IMR-90 (cell line): ENCODE measurements at regions not wholly inside any gene's neighbourhood (a gene's known extent, or its start where the extent isn't known, plus 50 kb on each side); places are given as distances from the start of the nearest gene placed in this dataset.

Experiments
- ATAC-seq: fragments of 200-7000 bp; cut with Tn5 transposase; 2 replicates; pipeline ENCODE4 v1.9.1; 2020; ENCODE audit warnings: low read depth, mild to moderate bottlenecking, moderate library complexity
- BruUV-seq: library from RNA; stranded (reverse); fragments of 400-500 nt; replicated peaks from 2 replicates; lab custom pipeline; 2021; lab: Mats Ljungman, UMichigan
- CTCF ChIA-PET: fragments of 300-600 bp; formaldehyde crosslinking; extraction: SDS; loops from one replicate; lab custom pipeline; 2021; ENCODE audit warnings: antibody characterized with exemption; lab: Yijun Ruan, JAX
- POLR2A ChIA-PET: fragments of 300-600 bp; sonication (Branson Sonifier 250); formaldehyde crosslinking; loops from one replicate; lab custom pipeline; 2022; ENCODE audit warnings: antibody characterized with exemption; ENCODE audit not compliant: unreplicated experiment; lab: Charles Lee
- DNase-seq: peaks from one replicate; pipeline ENCODE4 v3.0.0; 2013
- H2AFZ ChIP-seq: replicated peaks from 2 replicates; pipeline ENCODE3; 2013; ENCODE audit warnings: low read length, mild to moderate bottlenecking; ENCODE audit not compliant: poor library complexity
- H2AK5ac ChIP-seq: 2 replicates; pipeline ENCODE4 v1.6.1; 2013; ENCODE audit warnings: low read depth, low read length, inconsistent platforms
- H2AK9ac ChIP-seq: replicated peaks from 2 replicates; pipeline ENCODE3; 2013; ENCODE audit warnings: mild to moderate bottlenecking, low read depth, low read length, moderate library complexity; ENCODE audit not compliant: poor library complexity
- H2BK120ac ChIP-seq: 2 replicates; pipeline ENCODE4 v1.6.1; 2013; ENCODE audit warnings: low read depth, low read length, inconsistent platforms
- H2BK15ac ChIP-seq: 3 replicates; pipeline ENCODE4 v1.6.1; 2013; ENCODE audit warnings: low read depth, low read length, inconsistent platforms
- H2BK20ac ChIP-seq: 2 replicates; pipeline ENCODE4 v1.6.1; 2013; ENCODE audit warnings: low read depth, mild to moderate bottlenecking, inconsistent platforms, low read length, moderate library complexity
- H2BK5ac ChIP-seq: 2 replicates; pipeline ENCODE4 v1.6.1; 2013; ENCODE audit warnings: mild to moderate bottlenecking, low read depth, low read length, inconsistent platforms; ENCODE audit not compliant: poor library complexity, severe bottlenecking
- H3K14ac ChIP-seq: replicated peaks from 2 replicates; pipeline ENCODE4 v1.6.1; 2013; ENCODE audit warnings: low read depth, low read length, inconsistent platforms
- H3K18ac ChIP-seq: 2 replicates; pipeline ENCODE4 v1.6.1; 2013; ENCODE audit warnings: low read depth, low read length, control low read depth
- H3K23ac ChIP-seq: 2 replicates; pipeline ENCODE4 v1.6.1; 2013; ENCODE audit warnings: low read depth, low read length, inconsistent platforms
- H3K27ac ChIP-seq: 2 replicates; pipeline ENCODE4 v1.5.1; 2013; ENCODE audit warnings: mild to moderate bottlenecking, control low read depth, low read length; ENCODE audit not compliant: insufficient read depth
- H3K27me3 ChIP-seq: 2 replicates; pipeline ENCODE4 v1.6.1; 2013; ENCODE audit warnings: low read length; ENCODE audit not compliant: control insufficient read depth, insufficient read depth
- H3K36me3 ChIP-seq: 2 replicates; pipeline ENCODE4 v1.6.1; 2013; ENCODE audit warnings: low read length, mixed read lengths; ENCODE audit not compliant: control insufficient read depth, insufficient read depth
- H3K4ac ChIP-seq: 2 replicates; pipeline ENCODE4 v1.6.1; 2013; ENCODE audit warnings: low read depth, low read length, inconsistent platforms
- H3K4me1 ChIP-seq: 2 replicates; pipeline ENCODE4 v1.6.1; 2013; ENCODE audit warnings: low read length, mixed read lengths; ENCODE audit not compliant: control insufficient read depth, insufficient read depth
- H3K4me2 ChIP-seq: 2 replicates; pipeline ENCODE4 v1.6.1; 2013; ENCODE audit warnings: low read depth, mild to moderate bottlenecking, control low read depth, low read length, moderate library complexity
- H3K4me3 ChIP-seq: 2 replicates; pipeline ENCODE4 v1.5.1; 2013; ENCODE audit warnings: low read depth, mild to moderate bottlenecking, control low read depth, low read length, moderate library complexity; ENCODE audit not compliant: insufficient read depth
- H3K56ac ChIP-seq: 2 replicates; pipeline ENCODE4 v1.6.1; 2013; ENCODE audit warnings: low read length, inconsistent platforms; ENCODE audit not compliant: insufficient read depth; ENCODE audit errors: extremely low read depth
- H3K79me1 ChIP-seq, 2 experiments: 2 replicates each; pipeline ENCODE4 v1.6.1; 2013; ENCODE audit warnings: low read length in 2 of 2, inconsistent platforms in 1 of 2, low read depth in 1 of 2
- H3K9ac ChIP-seq: 2 replicates; pipeline ENCODE4 v1.6.1; 2013; ENCODE audit warnings: low read depth, low read length, control low read depth
- H3K9me1 ChIP-seq: 2 replicates; pipeline ENCODE4 v1.6.1; 2013; ENCODE audit warnings: low read length, inconsistent platforms; ENCODE audit not compliant: insufficient read depth
- H3K9me3 ChIP-seq: 2 replicates; pipeline ENCODE4 v1.6.1; 2013; ENCODE audit warnings: low read length; ENCODE audit not compliant: control insufficient read depth, insufficient read depth
- H4K20me1 ChIP-seq: 2 replicates; pipeline ENCODE4 v1.6.1; 2013; ENCODE audit warnings: low read length, inconsistent platforms; ENCODE audit not compliant: insufficient read depth
- H4K5ac ChIP-seq: 2 replicates; pipeline ENCODE4 v1.6.1; 2013; ENCODE audit warnings: mild to moderate bottlenecking, low read depth, low read length, control low read depth
- H4K8ac ChIP-seq, 2 experiments: 2 replicates each; pipeline ENCODE4 v1.6.1; 2013; ENCODE audit warnings: low read depth in 2 of 2, low read length in 2 of 2, control low read depth in 1 of 2, inconsistent platforms in 1 of 2
- H4K91ac ChIP-seq: 2 replicates; pipeline ENCODE4 v1.6.1; 2013; ENCODE audit warnings: low read depth, low read length, inconsistent platforms; ENCODE audit not compliant: insufficient read depth
- BHLHE40 ChIP-seq: fragments of 150-350 bp; IDR thresholded peaks from 2 replicates; pipeline ENCODE4 v1.6.1; 2016; ENCODE audit warnings: mild to moderate bottlenecking, low read depth, low read length
- CEBPB ChIP-seq: IDR thresholded peaks from 2 replicates; pipeline ENCODE4 v1.6.1; 2012; ENCODE audit warnings: low read depth, low read length, improper control_type of control experiment
- CHD1 ChIP-seq: IDR thresholded peaks from 2 replicates; pipeline ENCODE4 v1.6.1; 2012; ENCODE audit warnings: low read depth, low read length, improper control_type of control experiment
- CTCF ChIP-seq: conservative IDR thresholded peaks from 2 replicates; pipeline ENCODE4 v1.5.1; 2012; ENCODE audit warnings: mild to moderate bottlenecking, low read depth, low read length, improper control_type of control experiment
- FOS ChIP-seq: fragments of 150-350 bp; IDR thresholded peaks from 2 replicates; pipeline ENCODE4 v1.6.1; 2016; ENCODE audit warnings: low read depth, low read length
- MAFK ChIP-seq: IDR thresholded peaks from 2 replicates; pipeline ENCODE4 v1.6.1; 2012; ENCODE audit warnings: low read depth, low read length, improper control_type of control experiment
- MAZ ChIP-seq: IDR thresholded peaks from 2 replicates; pipeline ENCODE4 v1.6.1; 2012; ENCODE audit warnings: low read depth, mild to moderate bottlenecking, low read length, improper control_type of control experiment, moderate library complexity, borderline replicate concordance
- MXI1 ChIP-seq: IDR thresholded peaks from 2 replicates; pipeline ENCODE4 v1.6.1; 2012; ENCODE audit warnings: low read depth, mild to moderate bottlenecking, low read length, moderate library complexity, borderline replicate concordance
- NFE2L2 ChIP-seq: fragments of 150-350 bp; IDR thresholded peaks from 2 replicates; pipeline ENCODE4 v1.6.1; 2016; ENCODE audit warnings: low read depth, mild to moderate bottlenecking, low read length
- POLR2A ChIP-seq: IDR thresholded peaks from 2 replicates; pipeline ENCODE4 v1.6.1; 2012; ENCODE audit warnings: mild to moderate bottlenecking, low read depth, low read length
- RAD21 ChIP-seq: IDR thresholded peaks from 2 replicates; pipeline ENCODE4 v1.6.1; 2012; ENCODE audit warnings: low read length, improper control_type of control experiment
- RCOR1 ChIP-seq: IDR thresholded peaks from 2 replicates; pipeline ENCODE4 v1.6.1; 2012; ENCODE audit warnings: mild to moderate bottlenecking, low read length, improper control_type of control experiment; ENCODE audit not compliant: insufficient replicate concordance
- RFX5 ChIP-seq: IDR thresholded peaks from 2 replicates; pipeline ENCODE4 v1.8.0; 2012; ENCODE audit warnings: low read depth, mild to moderate bottlenecking, low read length, moderate library complexity
- SMC3 ChIP-seq: fragments of 150-350 bp; IDR thresholded peaks from 2 replicates; pipeline ENCODE4 v1.6.1; 2016; ENCODE audit warnings: low read depth, mild to moderate bottlenecking, antibody characterized with exemption, low read length, moderate library complexity
- WGBS, 2 experiments: methylation state at CpG; one replicate each; pipeline versions ENCODE4 v1.1.5 to v1.1.7; 2013; ENCODE audit warnings: missing lambda C conversion rate in 2 of 2; ENCODE audit not compliant: insufficient read length in 1 of 2; ENCODE audit errors: extremely low coverage in 2 of 2; 5-methylcytosine and 5-hydroxymethylcytosine counted together
- dilution Hi-C: fragments of 300-500 bp; cut with HindIII; formaldehyde crosslinking; loops from one replicate; pipeline ENCODE4 v1.14.3; 2018; ENCODE audit warnings: low sequenced_read_pairs; ENCODE audit not compliant: unreplicated experiment
- in situ Hi-C: fragments of 300-500 bp; cut with MboI; formaldehyde crosslinking; loops from 3 replicates; pipeline ENCODE4 v1.14.3; 2019; ENCODE audit warnings: low sequenced_read_pairs, inconsistent platforms, mixed read lengths
- intact Hi-C: fragments of 100-400 bp; cut with micrococcal nuclease; formaldehyde crosslinking; loops from 2 replicates; pipeline ENCODE4 v1.10.0; 2022
- TF ChIP-seq, protein P1 (sequence below): fragments of 150-350 bp; IDR thresholded peaks from 2 replicates; pipeline ENCODE4 v1.6.1; 2017; ENCODE audit warnings: mild to moderate bottlenecking, antibody characterized with exemption, low read length, low read depth
- TF ChIP-seq, protein P2 (sequence below): fragments of 150-350 bp; IDR thresholded peaks from 2 replicates; pipeline ENCODE4 v1.6.1; 2016; ENCODE audit warnings: low read depth, mild to moderate bottlenecking, low read length, moderate library complexity, borderline replicate concordance

- no TSS peak for BruUV-seq
Observed at GRCh38 chr11:70696564-70696963, 298.2 kb downstream of the CTTN start.

More at GRCh38 chr11:70696564-70696963, 298.2 kb downstream of the CTTN start:
- intact Hi-C loops, result no loop called here
- dilution Hi-C loops, result no loop called here
- TF ChIP-seq CEBPB, result no peak
- TF ChIP-seq, protein P1, sequence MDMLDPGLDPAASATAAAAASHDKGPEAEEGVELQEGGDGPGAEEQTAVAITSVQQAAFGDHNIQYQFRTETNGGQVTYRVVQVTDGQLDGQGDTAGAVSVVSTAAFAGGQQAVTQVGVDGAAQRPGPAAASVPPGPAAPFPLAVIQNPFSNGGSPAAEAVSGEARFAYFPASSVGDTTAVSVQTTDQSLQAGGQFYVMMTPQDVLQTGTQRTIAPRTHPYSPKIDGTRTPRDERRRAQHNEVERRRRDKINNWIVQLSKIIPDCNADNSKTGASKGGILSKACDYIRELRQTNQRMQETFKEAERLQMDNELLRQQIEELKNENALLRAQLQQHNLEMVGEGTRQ, result no peak
- TF ChIP-seq CHD1, result no peak
- no peak for TF ChIP-seq RAD21
- no peak for TF ChIP-seq NFE2L2
- TF ChIP-seq, protein P2, sequence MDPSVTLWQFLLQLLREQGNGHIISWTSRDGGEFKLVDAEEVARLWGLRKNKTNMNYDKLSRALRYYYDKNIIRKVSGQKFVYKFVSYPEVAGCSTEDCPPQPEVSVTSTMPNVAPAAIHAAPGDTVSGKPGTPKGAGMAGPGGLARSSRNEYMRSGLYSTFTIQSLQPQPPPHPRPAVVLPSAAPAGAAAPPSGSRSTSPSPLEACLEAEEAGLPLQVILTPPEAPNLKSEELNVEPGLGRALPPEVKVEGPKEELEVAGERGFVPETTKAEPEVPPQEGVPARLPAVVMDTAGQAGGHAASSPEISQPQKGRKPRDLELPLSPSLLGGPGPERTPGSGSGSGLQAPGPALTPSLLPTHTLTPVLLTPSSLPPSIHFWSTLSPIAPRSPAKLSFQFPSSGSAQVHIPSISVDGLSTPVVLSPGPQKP, result no peak
- no peak for TF ChIP-seq RCOR1
- no peak for TF ChIP-seq FOS
- TF ChIP-seq MXI1, result no peak
- no peak for TF ChIP-seq RFX5
- TF ChIP-seq SMC3, result no peak
- no peak for TF ChIP-seq MAZ
- no peak for TF ChIP-seq POLR2A
- TF ChIP-seq BHLHE40, result no peak
- TF ChIP-seq MAFK, result no peak
- TF ChIP-seq CTCF, result no peak
- Histone ChIP-seq H3K79me1 (no peaks in the 10 kb centered on the region), H3K27ac (no peak overlapping the region), H3K23ac (no peak overlapping the region), H2BK20ac (no peak overlapping the region), H3K9me3 (no peaks in the 10 kb centered on the region; the same call in 1 of the 2 replicates), H3K4me2 (no peak overlapping the region), H3K36me3 (no peaks in the 10 kb centered on the region), H3K9me1 (no peaks in the 10 kb centered on the region), H2BK5ac (no peak overlapping the region), H2BK120ac (no peak overlapping the region), H4K8ac (no peak overlapping the region), H3K14ac (no peak overlapping the region), H3K4ac (no peak overlapping the region), H3K18ac (no peak overlapping the region), H3K4me3 (no peak overlapping the region), H2BK15ac (no peak overlapping the region), H3K9ac (no peak overlapping the region), H3K4me1 (peaks cover 9% of the 10 kb centered on the region; the same call in 1 of the 2 replicates), H3K27me3 (no peaks in the 10 kb centered on the region), H4K20me1 (no peaks in the 10 kb centered on the region; the same call in 1 of the 2 replicates), H2AFZ (no peak overlapping the region), H2AK9ac (no peak overlapping the region), H2AK5ac (no peak overlapping the region), H4K91ac (no peak overlapping the region), H4K5ac (no peak overlapping the region), H3K56ac (no peak overlapping the region)
- ATAC-seq (no peak), DNase-seq (no peak)
- WGBS, 2 experiments, result 50% methylated on average over 2 of the region's 5 CpGs; no CpG with 5 or more reads in 1 of the 2 experiments
- in situ Hi-C loops, result no loop called here
- CTCF ChIA-PET, result interaction anchor here (1.0 kb wide), 1 partner anchor 23 kb away, joined by 6 read pairs; no protein-coding TSS in a partner anchor
- POLR2A ChIA-PET, result no interaction called here
